ENCODE measurements at regions not wholly inside any gene's neighbourhood (a gene's known extent, or its start where the extent isn't known, plus 50 kb on each side); places are given as distances from the start of the nearest gene placed in this dataset.
"Not testable (repeated sequence)": the region's sequence is repeated elsewhere in the genome, so short reads cannot be mapped to it uniquely, and the experiment has no call there.

GRCh38 chr16:16938980-16939379 lies 531.8 kb downstream of the XYLT1 start:
- no peaks in the 10 kb centered on the region for H3K4me1 Mint-ChIP-seq (ENCODE audit: insufficient read depth, unreplicated experiment)
- DNase-seq (ENCODE audit: unreplicated experiment): no peak
- no peak overlapping the region for H3K27ac Mint-ChIP-seq (ENCODE audit: low read depth, unreplicated experiment)
- no TSS peak for BruUV-seq (replicated peaks)
- POLR2A ChIA-PET: no interaction called here
- H3K36me3 Mint-ChIP-seq (ENCODE audit: insufficient read depth, unreplicated experiment): no peaks in the 10 kb centered on the region
- intact Hi-C loops (cut with micrococcal nuclease): no loop called here
- peaks cover 45% of the 10 kb centered on the region for H3K9me3 Mint-ChIP-seq (ENCODE audit: unreplicated experiment)
- H3K27me3 Mint-ChIP-seq (ENCODE audit: insufficient read depth, unreplicated experiment): no peaks in the 10 kb centered on the region
- CTCF ChIA-PET: no interaction called here
- no peak for TF ChIP-seq CTCF (IDR thresholded peaks at IDR 0.05; ENCODE audit: unreplicated experiment)
- no peak overlapping the region for H3K4me3 Mint-ChIP-seq (ENCODE audit: unreplicated experiment)

- no peak overlapping the region for H3K27ac Mint-ChIP-seq (ENCODE audit: low read depth, unreplicated experiment)
- intact Hi-C loops (cut with micrococcal nuclease): no loop called here
- H3K4me1 Mint-ChIP-seq (ENCODE audit: insufficient read depth, unreplicated experiment): no peaks in the 10 kb centered on the region
- H3K27me3 Mint-ChIP-seq (ENCODE audit: insufficient read depth, unreplicated experiment): no peaks in the 10 kb centered on the region
- H3K4me3 Mint-ChIP-seq (ENCODE audit: unreplicated experiment): no peak overlapping the region
- no peak for DNase-seq (ENCODE audit: unreplicated experiment)
- no peaks in the 10 kb centered on the region for H3K36me3 Mint-ChIP-seq (ENCODE audit: insufficient read depth, unreplicated experiment)
- no TSS peak for BruUV-seq (replicated peaks)
- peaks cover 40% of the 10 kb centered on the region for H3K9me3 Mint-ChIP-seq (ENCODE audit: unreplicated experiment)
- ChIA-PET POLR2A (no interaction called here), CTCF (no interaction called here)
- TF ChIP-seq CTCF (IDR thresholded peaks at IDR 0.05; ENCODE audit: unreplicated experiment): no peak
These were observed 530.4 kb downstream of the XYLT1 start for GRCh38 chr16:16940351-16940750.

- BruUV-seq (replicated peaks); H3K36me3 Mint-ChIP-seq (ENCODE audit: insufficient read depth, unreplicated experiment); POLR2A ChIA-PET; H3K27me3 Mint-ChIP-seq (ENCODE audit: insufficient read depth, unreplicated experiment); CTCF ChIA-PET; H3K4me1 Mint-ChIP-seq (ENCODE audit: insufficient read depth, unreplicated experiment); H3K27ac Mint-ChIP-seq (ENCODE audit: low read depth, unreplicated experiment); H3K4me3 Mint-ChIP-seq (ENCODE audit: unreplicated experiment); intact Hi-C loops (cut with micrococcal nuclease); DNase-seq (ENCODE audit: unreplicated experiment): not testable (repeated sequence)
- H3K9me3 Mint-ChIP-seq (ENCODE audit: unreplicated experiment): peaks cover 43% of the 10 kb centered on the region
These were observed 527.9 kb downstream of the XYLT1 start for GRCh38 chr16:16942849-16943248.

- no TSS peak for BruUV-seq (replicated peaks)
- Mint-ChIP-seq H3K4me3 (ENCODE audit: unreplicated experiment) (no peak overlapping the region), H3K9me3 (ENCODE audit: unreplicated experiment) (peaks cover 36% of the 10 kb centered on the region), H3K27me3 (ENCODE audit: insufficient read depth, unreplicated experiment) (no peaks in the 10 kb centered on the region), H3K27ac (ENCODE audit: low read depth, unreplicated experiment) (no peak overlapping the region), H3K36me3 (ENCODE audit: insufficient read depth, unreplicated experiment) (no peaks in the 10 kb centered on the region), H3K4me1 (ENCODE audit: insufficient read depth, unreplicated experiment) (no peaks in the 10 kb centered on the region)
- no peak for DNase-seq (ENCODE audit: unreplicated experiment)
- POLR2A ChIA-PET: no interaction called here
- CTCF ChIA-PET: no interaction called here
- intact Hi-C loops (cut with micrococcal nuclease): no loop called here
- no peak for TF ChIP-seq CTCF (IDR thresholded peaks at IDR 0.05; ENCODE audit: unreplicated experiment)
These were observed 525.6 kb downstream of the XYLT1 start for GRCh38 chr16:16945207-16945606.

- Mint-ChIP-seq H3K9me3 (ENCODE audit: unreplicated experiment) (no peaks in the 10 kb centered on the region), H3K27ac (ENCODE audit: low read depth, unreplicated experiment) (no peak overlapping the region), H3K36me3 (ENCODE audit: insufficient read depth, unreplicated experiment) (no peaks in the 10 kb centered on the region), H3K27me3 (ENCODE audit: insufficient read depth, unreplicated experiment) (no peaks in the 10 kb centered on the region), H3K4me3 (ENCODE audit: unreplicated experiment) (no peak overlapping the region), H3K4me1 (ENCODE audit: insufficient read depth, unreplicated experiment) (no peaks in the 10 kb centered on the region)
- intact Hi-C loops (cut with micrococcal nuclease): no loop called here
- BruUV-seq (replicated peaks): no TSS peak
- no peak for DNase-seq (ENCODE audit: unreplicated experiment)
- ChIA-PET POLR2A (no interaction called here), CTCF (no interaction called here)
- TF ChIP-seq CTCF (IDR thresholded peaks at IDR 0.05; ENCODE audit: unreplicated experiment): no peak
These were observed 514.4 kb downstream of the XYLT1 start for GRCh38 chr16:16956376-16956775.

Data from MCF 10A (cell line).